CD4-positive, alpha-beta T cell (primary cell): ENCODE measurements at regions not wholly inside any gene's neighbourhood (a gene's known extent, or its start where the extent isn't known, plus 50 kb on each side); places are given as distances from the start of the nearest gene placed in this dataset.
"Not testable (repeated sequence)": the region's sequence is repeated elsewhere in the genome, so short reads cannot be mapped to it uniquely, and the experiment has no call there.

ENCODE experiments used
- ATAC-seq: fragments of 200-7000 bp; cut with Tn5 transposase; one replicate; pipeline ENCODE4 v1.10.0; 2022; ENCODE audit warnings: mild to moderate bottlenecking; ENCODE audit not compliant: poor library complexity
- CTCF ChIA-PET: fragments of 350-600 bp; sonication (Branson Sonifier 250); formaldehyde crosslinking; loops from one replicate; lab custom pipeline; 2021; ENCODE audit warnings: antibody characterized with exemption, inconsistent platforms; lab: Charles Lee
- POLR2A ChIA-PET: fragments of 350-600 bp; sonication (Branson Sonifier 250); formaldehyde crosslinking; loops from one replicate; lab custom pipeline; 2021; ENCODE audit warnings: antibody characterized with exemption, inconsistent platforms; lab: Charles Lee
- DNase-seq, 14 experiments: peaks; one replicate each; pipeline ENCODE4 v3.0.0-alpha.2; 2013 to 2020; ENCODE audit warnings: mixed read lengths in 2 of 14
- H3K27ac ChIP-seq, 2 donors: one replicate each; pipeline versions ENCODE4 v1.5.1 to v1.7.0; 2013; ENCODE audit warnings: low read length in 2 of 2, low read depth in 1 of 2, mild to moderate bottlenecking in 1 of 2
- H3K27me3 ChIP-seq, 2 experiments: 1 replicate in 1 of 2; 2 replicates in 1 of 2; pipeline versions ENCODE4 v1.6.1 to v1.7.0; 2013; ENCODE audit warnings: low read length in 2 of 2, control low read depth in 1 of 2, mild to moderate bottlenecking in 1 of 2, moderate library complexity in 1 of 2; ENCODE audit not compliant: insufficient read depth in 2 of 2, control insufficient read depth in 1 of 2
- H3K36me3 ChIP-seq: one replicate; pipeline ENCODE4 v1.6.1; 2013; ENCODE audit warnings: low read length, control low read depth; ENCODE audit not compliant: insufficient read depth
- H3K4me1 ChIP-seq: one replicate; pipeline ENCODE4 v1.6.1; 2013; ENCODE audit warnings: low read length, control low read depth; ENCODE audit not compliant: insufficient read depth
- H3K4me3 ChIP-seq: one replicate; pipeline ENCODE4 v1.5.1; 2013; ENCODE audit warnings: mild to moderate bottlenecking, low read length, moderate library complexity
- H3K9me3 ChIP-seq, 2 experiments: 1 replicate in 1 of 2; 2 replicates in 1 of 2; pipeline versions ENCODE4 v1.6.1 to v1.7.0; 2013; ENCODE audit warnings: low read length in 2 of 2, mild to moderate bottlenecking in 2 of 2, control low read depth in 1 of 2, moderate library complexity in 1 of 2; ENCODE audit not compliant: control insufficient read depth in 1 of 2, insufficient read depth in 1 of 2
- H3K27ac Mint-ChIP-seq: one replicate; pipeline ENCODE4 v1.8.0; 2020; ENCODE audit warnings: mixed read lengths
- H3K27me3 Mint-ChIP-seq: one replicate; pipeline ENCODE4 v1.8.0; 2021; ENCODE audit warnings: mixed read lengths
- H3K36me3 Mint-ChIP-seq: one replicate; pipeline ENCODE4 v1.8.0; 2021; ENCODE audit warnings: low read depth, mixed read lengths
- H3K4me1 Mint-ChIP-seq: one replicate; pipeline ENCODE4 v1.8.0; 2021; ENCODE audit warnings: low read depth, mixed read lengths
- H3K4me3 Mint-ChIP-seq: one replicate; pipeline ENCODE4 v1.8.0; 2020; ENCODE audit warnings: mild to moderate bottlenecking, mixed read lengths
- H3K9me3 Mint-ChIP-seq: one replicate; pipeline ENCODE4 v1.8.0; 2020; ENCODE audit warnings: mixed read lengths
- CTCF ChIP-seq: fragments of 200-600 bp; IDR thresholded peaks from one replicate; pipeline ENCODE4 v1.8.0; 2022; ENCODE audit warnings: antibody characterized with exemption, mild to moderate bottlenecking
- intact Hi-C, 2 experiments: fragments of 100-400 bp; cut with DNase I in 1 of 2; cut with micrococcal nuclease in 1 of 2; formaldehyde crosslinking; loops; one replicate each; pipeline versions ENCODE4 v1.15.1 to v1.9.0; 2023 to 2025; cut with DNase I, micrococcal nuclease

GRCh38 chr6:137299681-137300080 is 80.5 kb upstream of the IFNGR1 start:
- Mint-ChIP-seq H3K9me3 (no peaks in the 10 kb centered on the region), H3K4me3 (no peak overlapping the region), H3K4me1 (no peaks in the 10 kb centered on the region), H3K36me3 (no peaks in the 10 kb centered on the region), H3K27ac (no peak overlapping the region), H3K27me3 (no peaks in the 10 kb centered on the region)
- DNase-seq = no peak
- Histone ChIP-seq H3K9me3 (no peaks in the 10 kb centered on the region), H3K27me3 (no peaks in the 10 kb centered on the region), H3K4me1 (no peaks in the 10 kb centered on the region), H3K27ac (no peak overlapping the region), H3K36me3 (no peaks in the 10 kb centered on the region), H3K4me3 (no peak overlapping the region)
- CTCF ChIA-PET = interaction anchor here (1.0 kb wide), 1 partner anchor 15 kb away, joined by 3 read pairs; no protein-coding TSS in a partner anchor
- intact Hi-C loops = no loop called here
- ATAC-seq = no peak
- no peak for TF ChIP-seq CTCF
- POLR2A ChIA-PET = no interaction called here

GRCh38 chr6:137297887-137298286 is 78.7 kb upstream of the IFNGR1 start:
- ATAC-seq (no peak), DNase-seq (peak in 2 of 14 experiments; percentile 40 to 55)
- H3K4me1 Mint-ChIP-seq = no peaks in the 10 kb centered on the region
- H3K4me3 Mint-ChIP-seq = no peak overlapping the region
- ChIA-PET CTCF (interaction anchor here (1.5 kb wide), 1 partner anchor 204 kb away, joined by 4 read pairs; no protein-coding TSS in a partner anchor), POLR2A (no interaction called here)
- Histone ChIP-seq H3K4me3 (no peak overlapping the region), H3K9me3 (no peaks in the 10 kb centered on the region), H3K27ac (no peak overlapping the region), H3K27me3 (no peaks in the 10 kb centered on the region), H3K4me1 (no peaks in the 10 kb centered on the region), H3K36me3 (no peaks in the 10 kb centered on the region)
- H3K27me3 Mint-ChIP-seq = no peaks in the 10 kb centered on the region
- no peaks in the 10 kb centered on the region for H3K9me3 Mint-ChIP-seq
- no peak for TF ChIP-seq CTCF
- no peaks in the 10 kb centered on the region for H3K36me3 Mint-ChIP-seq
- intact Hi-C loops = no loop called here
- no peak overlapping the region for H3K27ac Mint-ChIP-seq

- H3K27ac ChIP-seq, H3K27me3 Mint-ChIP-seq, POLR2A ChIA-PET, H3K27ac Mint-ChIP-seq, DNase-seq, H3K36me3 ChIP-seq, intact Hi-C loops, H3K4me1 Mint-ChIP-seq, H3K4me3 ChIP-seq, H3K4me1 ChIP-seq, H3K9me3 Mint-ChIP-seq, ATAC-seq, H3K4me3 Mint-ChIP-seq, H3K27me3 ChIP-seq, H3K9me3 ChIP-seq, H3K36me3 Mint-ChIP-seq: not testable (repeated sequence)
- CTCF ChIA-PET = interaction anchor here (0.6 kb wide), 1 partner anchor 746 kb away, joined by 3 read pairs; no protein-coding TSS in a partner anchor
Measured at GRCh38 chr6:137292326-137292725, 73.1 kb upstream of the IFNGR1 start.

GRCh38 chr6:137291441-137291840 is 72.3 kb upstream of the IFNGR1 start:
- CTCF ChIA-PET = no interaction called here
- Histone ChIP-seq H3K4me3 (no peak overlapping the region), H3K4me1 (peaks cover 4% of the 10 kb centered on the region), H3K27me3 (no peaks in the 10 kb centered on the region), H3K36me3 (no peaks in the 10 kb centered on the region), H3K9me3 (no peaks in the 10 kb centered on the region), H3K27ac (no peak overlapping the region)
- no peak overlapping the region for H3K4me3 Mint-ChIP-seq
- DNase-seq (peak in 3 of 14 experiments; percentile 20 to 45 (median 40)), ATAC-seq (no peak)
- H3K36me3 Mint-ChIP-seq = no peaks in the 10 kb centered on the region
- POLR2A ChIA-PET = no interaction called here
- H3K9me3 Mint-ChIP-seq = peaks cover 2% of the 10 kb centered on the region
- intact Hi-C loops = no loop called here
- TF ChIP-seq CTCF = no peak
- no peaks in the 10 kb centered on the region for H3K27me3 Mint-ChIP-seq
- H3K4me1 Mint-ChIP-seq = peaks cover 6% of the 10 kb centered on the region
- H3K27ac Mint-ChIP-seq = no peak overlapping the region
